ENCODE measurements at regions not wholly inside any gene's neighbourhood (a gene's known extent, or its start where the extent isn't known, plus 50 kb on each side); places are given as distances from the start of the nearest gene placed in this dataset.
A peak's percentile ranks its signal among the peaks of the same experiment; 100 is the strongest.

- H3K4me3 ChIP-seq (ENCODE audit: low read length), result no peak overlapping the region
- no peak for TF ChIP-seq CTCF (IDR thresholded peaks at IDR 0.05; ENCODE audit: insufficient read depth, low read depth, low read length, missing control alignments)
- DNase-seq (ENCODE audit: low read depth), result no peak
Observed at GRCh38 chr2:156151351-156151750, 181.2 kb downstream of the NR4A2 start.

- TF ChIP-seq CTCF (IDR thresholded peaks at IDR 0.05; ENCODE audit: insufficient read depth, low read depth, low read length, missing control alignments), result no peak
- H3K4me3 ChIP-seq (ENCODE audit: low read length), result no peak overlapping the region
- peak; percentile 88 for DNase-seq (ENCODE audit: low read depth)
Observed at GRCh38 chr2:156147594-156148330, 184.8 kb downstream of the NR4A2 start.

GRCh38 chr2:156145976-156146375 lies 186.5 kb downstream of the NR4A2 start:
- no peak overlapping the region for H3K4me3 ChIP-seq (ENCODE audit: low read length)
- no peak for TF ChIP-seq CTCF (IDR thresholded peaks at IDR 0.05; ENCODE audit: insufficient read depth, low read depth, low read length, missing control alignments)
- DNase-seq (ENCODE audit: low read depth), result no peak

- no peak for TF ChIP-seq CTCF (IDR thresholded peaks at IDR 0.05; ENCODE audit: insufficient read depth, low read depth, low read length, missing control alignments)
- DNase-seq (ENCODE audit: low read depth), result no peak
- H3K4me3 ChIP-seq (ENCODE audit: low read length), result no peak overlapping the region
Observed at GRCh38 chr2:156145469-156145868, 187.1 kb downstream of the NR4A2 start.

GRCh38 chr2:156136566-156136965 lies 196.0 kb downstream of the NR4A2 start:
- TF ChIP-seq CTCF (IDR thresholded peaks at IDR 0.05; ENCODE audit: insufficient read depth, low read depth, low read length, missing control alignments), result no peak
- DNase-seq (ENCODE audit: low read depth), result no peak
- H3K4me3 ChIP-seq (ENCODE audit: low read length), result no peak overlapping the region

GRCh38 chr2:156134887-156135286 lies 197.6 kb downstream of the NR4A2 start:
- DNase-seq (ENCODE audit: low read depth), result no peak
- no peak for TF ChIP-seq CTCF (IDR thresholded peaks at IDR 0.05; ENCODE audit: insufficient read depth, low read depth, low read length, missing control alignments)
- H3K4me3 ChIP-seq (ENCODE audit: low read length), result no peak overlapping the region

- DNase-seq (ENCODE audit: low read depth), result no peak
- no peak for TF ChIP-seq CTCF (IDR thresholded peaks at IDR 0.05; ENCODE audit: insufficient read depth, low read depth, low read length, missing control alignments)
- H3K4me3 ChIP-seq (ENCODE audit: low read length), result no peak overlapping the region
Observed at GRCh38 chr2:156132941-156133340, 199.6 kb downstream of the NR4A2 start.
